ENCODE measurements at regions not wholly inside any gene's neighbourhood (a gene's known extent, or its start where the extent isn't known, plus 50 kb on each side); places are given as distances from the start of the nearest gene placed in this dataset.

GRCh38 chr6:165941249-165941775, 226.3 kb downstream of the TBXT start:
- DNase-seq: no peak

- DNase-seq: no peak
These were observed 227.3 kb downstream of the TBXT start for GRCh38 chr6:165940366-165940765.

GRCh38 chr6:165939601-165940290, 227.9 kb downstream of the TBXT start:
- DNase-seq: no peak

GRCh38 chr6:165939047-165939446, 228.6 kb downstream of the TBXT start:
- DNase-seq: no peak

GRCh38 chr6:165937564-165938358, 229.9 kb downstream of the TBXT start:
- no peak for DNase-seq

- DNase-seq: no peak
These were observed 231.0 kb downstream of the TBXT start for GRCh38 chr6:165936660-165937059.

DNA sequence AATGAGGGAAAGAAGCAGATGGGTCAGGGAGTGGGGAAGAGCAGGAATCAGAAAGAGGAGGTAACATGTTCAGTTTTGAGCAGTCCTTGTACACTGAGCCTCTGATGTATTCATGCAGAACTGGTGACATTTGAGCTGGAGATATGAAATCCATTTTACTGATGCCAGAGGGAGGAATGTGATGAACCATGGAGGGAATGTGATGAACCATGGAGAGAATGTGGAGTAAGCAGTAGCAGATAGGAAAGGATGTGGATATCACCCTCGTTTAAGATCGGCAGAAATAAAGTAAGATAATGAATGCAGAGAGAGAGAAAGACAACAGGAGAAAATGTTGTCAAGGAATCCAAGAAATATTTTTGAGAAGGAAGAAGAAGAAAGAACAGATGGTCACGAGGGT, 231.6 kb downstream of the TBXT start:
- no peak for DNase-seq

DNA sequence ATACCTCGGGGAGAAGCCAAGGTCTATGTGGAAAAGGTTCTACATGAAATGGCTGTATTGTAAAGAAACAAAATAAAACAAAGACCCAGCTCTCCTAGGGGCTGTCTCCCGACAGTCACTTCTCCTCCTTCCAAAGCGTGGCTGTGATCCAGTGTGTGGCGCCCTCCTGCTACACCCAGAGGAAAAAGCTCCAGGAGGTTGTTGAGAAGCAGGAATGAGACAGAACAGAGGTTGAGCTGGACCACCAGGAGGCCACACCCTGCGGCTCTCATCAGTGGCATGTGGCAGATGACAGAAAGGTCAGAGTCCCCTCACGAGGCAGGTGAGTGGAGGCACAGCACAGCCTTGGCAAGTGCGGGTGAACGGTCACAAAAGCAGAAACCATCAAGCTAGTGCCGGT, 236.0 kb downstream of the TBXT start:
- DNase-seq: no peak

DNA sequence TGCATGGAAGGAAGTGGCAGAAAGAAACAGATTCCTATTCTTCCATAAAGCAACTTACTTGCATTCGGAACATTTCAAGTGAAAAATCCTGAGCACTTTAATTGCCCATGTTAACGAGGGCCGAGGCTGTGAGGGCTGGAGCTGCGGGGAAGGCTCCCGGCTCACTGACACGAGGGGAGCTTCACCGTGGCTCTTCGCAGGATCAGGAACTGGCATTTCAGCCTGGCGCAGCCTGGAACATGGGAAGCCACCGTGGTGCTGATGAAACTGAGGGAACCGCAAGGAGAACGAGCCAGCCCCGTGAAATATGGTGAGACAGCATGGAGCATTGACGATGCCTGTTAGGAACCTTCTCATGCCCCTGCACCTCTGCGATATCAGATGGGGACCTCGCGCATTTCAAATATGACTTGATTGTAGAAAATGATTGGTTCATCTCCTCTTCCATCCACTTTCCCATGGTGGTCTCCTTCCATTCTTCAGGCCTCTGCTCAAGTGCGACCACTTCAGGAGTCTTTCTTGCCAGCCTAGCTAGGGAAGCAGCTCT, 236.9 kb downstream of the TBXT start:
- no peak for DNase-seq

DNA sequence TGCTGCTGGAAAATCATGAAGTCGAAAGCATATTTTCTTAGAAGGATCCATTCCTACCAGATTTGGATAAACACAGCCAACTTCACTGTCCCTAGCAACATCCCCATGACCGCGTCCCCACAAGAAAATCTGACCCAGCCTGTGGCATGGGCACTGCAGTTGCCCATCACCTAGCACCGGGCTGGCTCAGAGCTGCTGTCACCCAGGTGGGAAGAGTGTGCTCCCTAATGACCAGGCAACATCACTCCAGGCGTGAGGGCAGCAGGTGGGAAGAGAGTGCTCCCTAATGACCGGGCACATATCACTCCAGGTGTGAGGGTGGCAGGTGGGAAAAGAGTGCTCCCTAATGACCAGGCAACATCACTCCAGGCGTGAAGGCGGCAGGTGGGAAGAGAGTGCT, 238.0 kb downstream of the TBXT start:
- no peak for DNase-seq

DNA sequence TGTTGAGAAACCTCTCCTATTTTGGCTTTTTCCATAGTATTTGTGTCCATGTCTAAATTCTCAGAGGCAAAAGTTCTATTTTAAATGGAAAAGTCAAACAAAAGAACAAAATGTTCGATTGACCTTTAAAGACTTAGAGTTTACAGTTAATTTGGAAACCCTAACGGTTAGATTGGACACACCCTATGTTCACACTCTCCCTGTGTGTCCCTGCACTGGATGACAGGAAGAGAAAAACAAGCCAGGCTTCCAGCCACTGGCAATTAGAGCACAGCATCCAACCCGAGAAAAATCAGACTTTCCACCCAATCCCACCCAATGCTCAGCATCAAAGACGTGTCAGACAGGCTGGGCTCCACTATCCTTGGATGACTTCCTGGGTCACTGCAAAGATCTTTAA, 241.3 kb downstream of the TBXT start:
- DNase-seq: no peak

GRCh38 chr6:165925474-165926156, 242.0 kb downstream of the TBXT start:
- no peak for DNase-seq

DNA sequence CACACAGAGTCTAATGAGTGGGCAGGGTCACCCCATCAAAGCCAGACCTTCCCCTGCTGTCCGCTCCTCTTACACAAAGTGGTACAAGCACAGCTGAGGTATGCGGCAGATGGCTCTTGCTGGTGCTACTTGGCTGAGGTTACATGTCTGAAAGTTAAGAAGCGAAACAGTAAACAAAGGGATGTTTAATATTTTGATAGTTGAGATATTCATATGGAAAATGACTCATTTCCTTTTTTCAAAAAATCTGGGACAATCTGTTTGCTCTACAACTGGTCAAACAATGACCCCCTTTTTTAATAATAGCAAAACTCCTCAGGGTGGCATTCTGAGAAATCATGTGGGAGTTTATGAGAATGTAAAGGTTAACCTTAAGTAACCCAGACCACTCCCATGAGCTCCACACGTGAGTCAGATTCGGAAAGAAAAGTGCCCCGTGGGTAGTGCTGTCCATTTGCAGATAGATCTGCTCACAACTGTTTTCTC, 245.3 kb downstream of the TBXT start:
- no peak for DNase-seq

DNA sequence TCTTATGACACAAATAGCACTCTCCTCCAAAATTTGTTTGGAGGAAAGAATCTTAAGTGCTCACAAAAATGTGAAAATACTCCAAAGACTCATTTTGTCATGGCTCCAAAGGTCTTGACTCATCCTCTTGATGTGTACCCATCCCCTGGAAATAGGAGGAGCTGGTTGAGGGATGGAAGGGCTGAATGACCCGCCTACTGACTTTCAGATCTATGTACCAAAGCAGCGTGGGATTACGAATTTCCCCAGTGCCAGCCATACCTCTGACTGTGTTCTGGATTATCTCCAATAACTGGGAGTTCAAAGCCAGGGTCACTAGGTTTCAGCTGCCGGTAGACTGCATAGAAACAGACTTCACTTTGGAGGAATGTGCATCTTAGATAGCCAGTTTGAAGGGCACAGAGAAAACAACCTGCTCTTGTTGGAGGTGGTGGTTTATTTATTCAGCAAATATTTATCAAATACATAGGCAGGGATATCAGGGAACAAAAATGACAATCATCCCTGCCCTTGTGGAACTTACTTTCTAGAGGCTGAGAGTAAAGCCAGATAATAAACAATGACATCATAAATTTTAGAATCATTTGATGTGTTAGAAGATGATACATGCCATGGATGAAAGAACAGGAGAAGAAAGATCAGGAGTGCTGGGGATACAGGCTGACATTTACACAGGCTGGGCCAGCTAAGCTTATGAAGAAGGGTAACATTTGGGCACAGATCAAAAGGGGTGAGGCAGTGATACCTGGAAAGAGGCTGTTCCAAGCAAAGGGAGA, 246.6 kb downstream of the TBXT start:
- DNase-seq: no peak

- no peak for DNase-seq
These were observed 250.1 kb downstream of the TBXT start for GRCh38 chr6:165917576-165917975.

DNA sequence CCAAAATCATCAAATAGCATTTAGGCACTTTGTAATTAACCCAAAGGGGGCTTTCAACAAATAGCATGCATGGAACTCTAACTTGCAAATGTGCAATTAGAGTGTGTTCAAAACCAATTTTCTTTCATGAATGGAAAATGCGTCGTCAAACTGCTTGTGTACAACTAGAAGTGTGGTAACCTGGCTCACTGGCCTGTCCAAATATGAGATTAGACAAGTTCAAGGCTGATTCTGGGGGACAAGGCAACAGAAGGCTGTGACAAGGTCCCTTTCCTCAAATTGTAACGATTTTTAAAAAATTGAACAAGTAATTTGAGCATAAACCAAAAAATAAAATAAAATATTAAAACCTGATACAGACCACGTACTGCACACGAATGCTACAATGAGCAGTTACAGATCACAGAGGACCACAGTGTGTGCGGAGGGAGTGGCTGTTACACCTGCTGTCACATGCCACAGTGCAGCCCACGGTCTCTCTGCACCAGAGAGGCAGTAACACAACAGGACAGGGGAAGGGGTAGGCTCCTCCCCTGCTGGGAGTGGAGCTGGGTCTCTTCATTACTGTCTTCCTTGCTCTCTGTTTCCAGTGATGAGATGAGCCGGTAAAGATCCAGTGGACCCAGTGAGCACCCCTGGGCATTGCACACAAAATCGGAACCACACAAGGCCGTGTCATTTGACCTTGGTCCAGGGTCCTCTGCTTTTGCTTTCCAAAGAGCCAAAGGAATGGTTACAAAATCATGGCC, 252.2 kb upstream of the PDE10A start:
- DNase-seq: no peak

GRCh38 chr6:165913676-165914570, 250.9 kb upstream of the PDE10A start:
- no peak for DNase-seq

DNA sequence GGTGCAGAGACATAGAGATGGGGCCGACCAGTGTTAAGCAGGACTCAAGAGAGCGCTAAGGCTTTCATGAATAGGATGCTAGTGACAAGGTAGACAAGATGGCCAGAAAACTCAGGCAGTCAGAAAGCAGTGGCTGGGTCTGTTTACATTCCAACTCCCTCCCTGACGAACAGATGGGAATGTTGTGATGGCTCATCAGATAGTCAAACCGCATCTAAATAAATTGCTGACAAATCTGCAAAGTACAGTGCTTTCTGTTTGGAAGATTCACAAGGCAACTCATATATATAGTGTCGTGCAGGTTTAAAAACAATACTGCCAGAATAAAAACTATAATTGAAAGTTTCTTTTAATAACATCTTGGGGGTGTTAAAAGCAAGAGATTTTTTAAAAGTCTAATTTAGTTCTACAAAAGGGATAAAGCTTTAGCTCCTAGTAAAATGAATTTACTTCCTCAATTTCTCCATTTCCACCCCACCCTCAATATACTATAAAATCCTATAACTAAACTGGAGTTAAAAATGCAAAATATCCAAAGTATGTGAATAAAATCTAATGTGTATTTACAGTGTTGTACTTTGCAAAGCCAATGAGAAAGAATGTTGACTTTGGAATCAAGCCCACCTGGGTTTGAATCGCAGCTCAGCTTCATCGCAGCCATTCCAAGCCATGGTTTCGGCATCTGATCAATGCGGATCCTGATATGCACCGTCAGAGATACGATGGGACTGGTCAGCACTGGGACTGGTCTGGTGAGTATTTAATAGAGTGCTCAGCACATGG, 247.3 kb upstream of the PDE10A start:
- no peak for DNase-seq

- no peak for DNase-seq
These were observed 243.7 kb upstream of the PDE10A start for GRCh38 chr6:165906736-165907135.

DNA sequence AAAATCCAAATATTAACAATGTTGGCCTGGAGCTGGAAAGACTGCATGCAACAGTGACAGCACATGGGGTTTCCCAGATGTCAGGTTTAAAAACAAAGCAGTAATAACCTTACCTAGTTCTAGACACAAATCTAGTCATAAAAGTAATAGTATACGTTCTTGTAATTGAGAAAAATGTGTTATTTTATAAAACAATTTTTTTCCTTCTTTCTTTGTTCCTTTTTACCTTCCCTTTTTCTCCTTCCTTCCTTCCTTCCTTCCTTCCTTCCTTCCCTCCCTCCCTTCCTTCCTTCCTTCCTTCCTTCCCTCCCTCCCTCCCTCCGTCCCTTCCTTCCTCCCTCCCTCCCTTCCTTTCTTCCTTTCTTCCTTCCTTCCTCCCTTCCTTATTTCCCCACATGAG, 242.7 kb upstream of the PDE10A start:
- no peak for DNase-seq

Measured in NCI-H1417 treated with DMSO at 0.1 percent for 48 hours (cell line).